ENCODE measurements at regions not wholly inside any gene's neighbourhood (a gene's known extent, or its start where the extent isn't known, plus 50 kb on each side); places are given as distances from the start of the nearest gene placed in this dataset.

DNA sequence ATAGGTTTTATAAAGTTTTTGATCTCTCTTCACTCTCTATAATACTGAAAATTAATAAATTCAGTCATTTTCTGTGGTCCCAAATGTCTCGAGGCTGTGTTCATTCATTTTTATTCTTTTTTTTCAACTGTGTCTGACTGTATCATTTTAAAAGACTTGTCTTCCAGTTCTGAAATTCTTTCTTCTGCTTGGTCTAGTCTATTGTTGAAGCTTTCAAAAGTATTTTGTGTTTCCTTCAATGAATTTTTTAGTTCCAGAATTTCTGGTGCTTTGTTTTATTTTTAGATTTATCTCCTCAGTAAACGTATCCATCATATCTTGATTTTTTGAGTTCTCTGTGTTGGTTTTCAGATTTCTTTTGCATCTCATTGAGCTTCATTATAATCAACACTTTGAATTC lies 161.0 kb upstream of the CHRM3 start:
- Histone ChIP-seq H3K4me1 (peaks cover 12% of the 10 kb centered on the region), H3K27ac (no peak overlapping the region), H3K4me3 (no peak overlapping the region), H3K4me2 (no peak overlapping the region), H3K9me3 (peaks cover 27% of the 10 kb centered on the region; the same call in 2 of the 3 replicates)
- FAIRE-seq (no peak), DNase-seq (ENCODE audit: low read depth in 1 of 2, low spot score in 1 of 2) (no peak), ATAC-seq (no peak)
- ChIA-PET POLR2A (no interaction called here), CTCF (no interaction called here)
- TF ChIP-seq BHLHE40 (IDR thresholded peaks at IDR 0.05; ENCODE audit: low read depth, low read length) (no peak), ZC3H11A (IDR thresholded peaks at IDR 0.05) (no peak), EP300 (IDR thresholded peaks at IDR 0.05) (no peak), MYC (IDR thresholded peaks at IDR 0.05; ENCODE audit: borderline replicate concordance, low read length) (no peak), ZSCAN20 (CRISPR knock-in tag; IDR thresholded peaks at IDR 0.05) (no peak), HEYL (CRISPR knock-in tag; IDR thresholded peaks at IDR 0.05) (no peak), RFX5 (IDR thresholded peaks at IDR 0.05) (no peak), NPAS2 (CRISPR knock-in tag; IDR thresholded peaks at IDR 0.05; ENCODE audit: borderline replicate concordance) (no peak)
- WGBS (ENCODE audit: missing lambda C conversion rate) = 13% methylated on average over 2 of the region's 2 CpGs

GRCh38 chr1:239224100-239224499 lies 162.3 kb upstream of the CHRM3 start:
- ATAC-seq (no peak), FAIRE-seq (no peak), DNase-seq (ENCODE audit: low read depth in 1 of 2, low spot score in 1 of 2) (no peak)
- CTCF ChIA-PET = no interaction called here
- Histone ChIP-seq H3K4me3 (no peak overlapping the region), H3K27ac (no peak overlapping the region), H3K4me1 (peaks cover 9% of the 10 kb centered on the region), H3K9me3 (peaks cover 30% of the 10 kb centered on the region), H3K4me2 (no peak overlapping the region)
- TF ChIP-seq HOXB13 (CRISPR knock-in tag; IDR thresholded peaks at IDR 0.05; ENCODE audit: low read depth) (no peak), KDM5A (IDR thresholded peaks at IDR 0.05) (no peak), ZFP36 (IDR thresholded peaks at IDR 0.05; ENCODE audit: borderline replicate concordance, partially characterized antibody) (no peak), BHLHE40 (IDR thresholded peaks at IDR 0.05; ENCODE audit: low read depth, low read length) (no peak), SMC3 (IDR thresholded peaks at IDR 0.05) (no peak), TFCP2L1 (CRISPR knock-in tag; IDR thresholded peaks at IDR 0.05) (no peak)
- TF ChIP-seq, protein P1, sequence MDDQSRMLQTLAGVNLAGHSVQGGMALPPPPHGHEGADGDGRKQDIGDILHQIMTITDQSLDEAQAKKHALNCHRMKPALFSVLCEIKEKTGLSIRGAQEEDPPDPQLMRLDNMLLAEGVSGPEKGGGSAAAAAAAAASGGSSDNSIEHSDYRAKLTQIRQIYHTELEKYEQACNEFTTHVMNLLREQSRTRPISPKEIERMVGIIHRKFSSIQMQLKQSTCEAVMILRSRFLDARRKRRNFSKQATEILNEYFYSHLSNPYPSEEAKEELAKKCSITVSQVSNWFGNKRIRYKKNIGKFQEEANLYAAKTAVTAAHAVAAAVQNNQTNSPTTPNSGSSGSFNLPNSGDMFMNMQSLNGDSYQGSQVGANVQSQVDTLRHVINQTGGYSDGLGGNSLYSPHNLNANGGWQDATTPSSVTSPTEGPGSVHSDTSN (IDR thresholded peaks at IDR 0.05) = no peak
- POLR2A ChIA-PET = no interaction called here
- 18% methylated on average over 2 of the region's 2 CpGs for WGBS (ENCODE audit: missing lambda C conversion rate)

DNA sequence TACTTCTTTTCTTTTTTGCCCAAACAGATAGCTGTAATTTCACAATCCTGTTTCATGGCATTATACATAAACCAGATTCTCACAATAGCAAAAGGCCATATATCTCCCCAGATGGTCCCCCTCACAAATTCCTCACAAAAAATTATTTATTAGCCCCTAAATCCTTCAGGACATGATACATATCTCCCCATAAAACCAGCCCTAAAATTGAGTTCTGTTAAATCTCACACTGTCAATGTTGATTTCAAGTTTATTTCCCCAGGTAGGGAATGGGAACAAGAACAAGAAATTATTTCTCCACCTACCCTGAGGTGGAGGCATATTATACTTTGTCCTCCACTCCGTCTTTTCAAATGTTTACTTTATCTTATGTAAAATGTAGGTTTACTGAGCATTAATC lies 163.4 kb upstream of the CHRM3 start:
- FAIRE-seq = no peak
- CTCF ChIA-PET = no interaction called here

More for the DNA sequence above, 163.4 kb upstream of the CHRM3 start:
- ATAC-seq (no peak), DNase-seq (ENCODE audit: low read depth in 1 of 2, low spot score in 1 of 2) (no peak)
- WGBS (ENCODE audit: missing lambda C conversion rate) = 13% methylated on average over 1 of the region's 1 CpG
- POLR2A ChIA-PET = no interaction called here
- H3K4me2 ChIP-seq = no peak overlapping the region
- no peak overlapping the region for H3K4me3 ChIP-seq
- H3K9me3 ChIP-seq = peaks cover 30% of the 10 kb centered on the region
- TF ChIP-seq ZNF302 (CRISPR knock-in tag; IDR thresholded peaks at IDR 0.05) (no peak), HOXB13 (CRISPR knock-in tag; IDR thresholded peaks at IDR 0.05; ENCODE audit: low read depth) (no peak), ELK1 (IDR thresholded peaks at IDR 0.05; ENCODE audit: low read depth, low read length) (no peak), TFCP2L1 (CRISPR knock-in tag; IDR thresholded peaks at IDR 0.05) (no peak), HES2 (IDR thresholded peaks at IDR 0.05) (no peak), KDM5A (IDR thresholded peaks at IDR 0.05) (no peak), HOXA7 (CRISPR knock-in tag; IDR thresholded peaks at IDR 0.05) (no peak), ZC3H11A (IDR thresholded peaks at IDR 0.05) (no peak), MYC (IDR thresholded peaks at IDR 0.05; ENCODE audit: borderline replicate concordance, low read length) (no peak), SREBF2 (IDR thresholded peaks at IDR 0.05) (no peak), MAZ (IDR thresholded peaks at IDR 0.05; ENCODE audit: borderline replicate concordance, low read depth, low read length) (no peak), POLR2AphosphoS2 (conservative IDR thresholded peaks at IDR 0.05; ENCODE audit: low read length) (no peak), NFE2L2 (conservative IDR thresholded peaks at IDR 0.05; ENCODE audit: low read length) (no peak), E2F6 (IDR thresholded peaks at IDR 0.05; ENCODE audit: borderline replicate concordance, low read depth) (no peak), ZSCAN20 (CRISPR knock-in tag; IDR thresholded peaks at IDR 0.05) (no peak), EHF (CRISPR knock-in tag; IDR thresholded peaks at IDR 0.05) (no peak), FOXS1 (CRISPR knock-in tag; IDR thresholded peaks at IDR 0.05) (no peak)
- TF ChIP-seq, protein P1 (IDR thresholded peaks at IDR 0.05) = no peak
- H3K27ac ChIP-seq = no peak overlapping the region
- no peaks in the 10 kb centered on the region for H3K4me1 ChIP-seq
